GM21381 (cell line): ENCODE measurements at regions not wholly inside any gene's neighbourhood (a gene's known extent, or its start where the extent isn't known, plus 50 kb on each side); places are given as distances from the start of the nearest gene placed in this dataset.
"Not testable (repeated sequence)": the region's sequence is repeated elsewhere in the genome, so short reads cannot be mapped to it uniquely, and the experiment has no call there.

ENCODE experiments used
- ATAC-seq: cut with Tn5 transposase; IDR thresholded peaks from one replicate; pipeline ENCODE4 v1.9.1; 2021; ENCODE audit warnings: mild to moderate bottlenecking, moderate library complexity; ENCODE audit not compliant: unreplicated experiment

GRCh38 chr22:22818861-22819855, 68.5 kb upstream of the IGLL5 start:
- ATAC-seq = no peak

- ATAC-seq = no peak
These were observed 67.5 kb upstream of the IGLL5 start for GRCh38 chr22:22820076-22820475.

- no peak for ATAC-seq
These were observed 67.0 kb upstream of the IGLL5 start for GRCh38 chr22:22820626-22821025.

- ATAC-seq = no peak
These were observed 66.3 kb upstream of the IGLL5 start for GRCh38 chr22:22821340-22821739.

GRCh38 chr22:22822106-22822505, 65.5 kb upstream of the IGLL5 start:
- no peak for ATAC-seq

- ATAC-seq = not testable (repeated sequence)
These were observed 65.1 kb upstream of the IGLL5 start for GRCh38 chr22:22822553-22822952.

GRCh38 chr22:22823131-22823810, 64.3 kb upstream of the IGLL5 start:
- no peak for ATAC-seq

- no peak for ATAC-seq
These were observed 63.0 kb upstream of the IGLL5 start for GRCh38 chr22:22824340-22825212.

GRCh38 chr22:22825213-22825593, 62.4 kb upstream of the IGLL5 start:
- ATAC-seq = no peak

GRCh38 chr22:22827187-22827939, 60.3 kb upstream of the IGLL5 start:
- ATAC-seq = no peak

- no peak for ATAC-seq
These were observed 57.4 kb upstream of the IGLL5 start for GRCh38 chr22:22830193-22830592.

- ATAC-seq = no peak
These were observed 56.5 kb upstream of the IGLL5 start for GRCh38 chr22:22830957-22831688.

GRCh38 chr22:22833059-22833458, 54.6 kb upstream of the IGLL5 start:
- no peak for ATAC-seq

- ATAC-seq = no peak
These were observed 54.1 kb upstream of the IGLL5 start for GRCh38 chr22:22833488-22833887.

GRCh38 chr22:22834204-22834603, 53.4 kb upstream of the IGLL5 start:
- no peak for ATAC-seq

GRCh38 chr22:22834783-22835182, 52.8 kb upstream of the IGLL5 start:
- ATAC-seq = no peak

GRCh38 chr22:22835242-22835641, 52.4 kb upstream of the IGLL5 start:
- ATAC-seq = no peak

GRCh38 chr22:22835771-22836291, 51.8 kb upstream of the IGLL5 start:
- ATAC-seq = no peak

GRCh38 chr22:22836635-22837034, 51.0 kb upstream of the IGLL5 start:
- no peak for ATAC-seq
